ENCODE measurements at regions not wholly inside any gene's neighbourhood (a gene's known extent, or its start where the extent isn't known, plus 50 kb on each side); places are given as distances from the start of the nearest gene placed in this dataset.
A peak's percentile ranks its signal among the peaks of the same experiment; 100 is the strongest.

- Histone ChIP-seq H2AFZ (ENCODE audit: low read length) (no peak overlapping the region), H3K4me2 (ENCODE audit: extremely low read depth, insufficient read depth, low read length) (peak overlapping the region; percentile 17), H3K9ac (ENCODE audit: insufficient read depth, low read length) (no peak overlapping the region), H3K4me1 (ENCODE audit: control insufficient read depth, extremely low read depth, insufficient read depth, low read length) (peaks cover 2% of the 10 kb centered on the region), H3K36me3 (ENCODE audit: control insufficient read depth, insufficient read depth, low read length) (no peaks in the 10 kb centered on the region), H4K20me1 (ENCODE audit: control insufficient read depth, extremely low read depth, insufficient read depth, low read length) (no peaks in the 10 kb centered on the region), H3K4me3 (replicated peaks in 1 of 4; ENCODE audit: control extremely low read depth in 1 of 4, insufficient read depth in 1 of 4, low read depth in 3 of 4, low read length in 4 of 4) (no peak overlapping the region), H3K9me3 (ENCODE audit: control insufficient read depth, insufficient read depth, low read depth, low read length) (no peaks in the 10 kb centered on the region), H3K27ac (ENCODE audit: insufficient read depth, low read length) (no peak overlapping the region), H3K27me3 (ENCODE audit: control insufficient read depth, insufficient read depth, low read length) (no peaks in the 10 kb centered on the region), H3K79me2 (ENCODE audit: control insufficient read depth, insufficient read depth, low read length) (no peaks in the 10 kb centered on the region)
- TF ChIP-seq EZH2 (IDR thresholded peaks at IDR 0.05; ENCODE audit: low read length, missing control alignments), result no peak
- TF ChIP-seq CTCF (conservative IDR thresholded peaks at IDR 0.05 in 1 of 2, IDR thresholded peaks at IDR 0.05 in 1 of 2; ENCODE audit: low read depth in 1 of 2, low read length in 2 of 2), result no peak
- no peak for DNase-seq (ENCODE audit: low read depth in 2 of 2)
These were observed 183.6 kb upstream of the TLE3 start for GRCh38 chr15:70281261-70281810.

- H3K4me3 ChIP-seq (replicated peaks in 1 of 4; ENCODE audit: control extremely low read depth in 1 of 4, insufficient read depth in 1 of 4, low read depth in 3 of 4, low read length in 4 of 4), result no peak overlapping the region
- H2AFZ ChIP-seq (ENCODE audit: low read length), result no peak overlapping the region
- TF ChIP-seq EZH2 (IDR thresholded peaks at IDR 0.05; ENCODE audit: low read length, missing control alignments) (no peak), CTCF (conservative IDR thresholded peaks at IDR 0.05 in 1 of 2, IDR thresholded peaks at IDR 0.05 in 1 of 2; ENCODE audit: low read depth in 1 of 2, low read length in 2 of 2) (no peak)
- no peak overlapping the region for H3K4me2 ChIP-seq (ENCODE audit: extremely low read depth, insufficient read depth, low read length)
- no peaks in the 10 kb centered on the region for H3K9me3 ChIP-seq (ENCODE audit: control insufficient read depth, insufficient read depth, low read depth, low read length)
- H3K79me2 ChIP-seq (ENCODE audit: control insufficient read depth, insufficient read depth, low read length), result no peaks in the 10 kb centered on the region
- H3K4me1 ChIP-seq (ENCODE audit: control insufficient read depth, extremely low read depth, insufficient read depth, low read length), result peaks cover 2% of the 10 kb centered on the region
- no peaks in the 10 kb centered on the region for H3K36me3 ChIP-seq (ENCODE audit: control insufficient read depth, insufficient read depth, low read length)
- no peak overlapping the region for H3K9ac ChIP-seq (ENCODE audit: insufficient read depth, low read length)
- H3K27ac ChIP-seq (ENCODE audit: insufficient read depth, low read length), result no peak overlapping the region
- H3K27me3 ChIP-seq (ENCODE audit: control insufficient read depth, insufficient read depth, low read length), result no peaks in the 10 kb centered on the region
- DNase-seq (ENCODE audit: low read depth in 2 of 2), result no peak
- H4K20me1 ChIP-seq (ENCODE audit: control insufficient read depth, extremely low read depth, insufficient read depth, low read length), result no peaks in the 10 kb centered on the region
These were observed 183.1 kb upstream of the TLE3 start for GRCh38 chr15:70280781-70281180.

GRCh38 chr15:70279096-70279495 lies 181.4 kb upstream of the TLE3 start:
- H3K27me3 ChIP-seq (ENCODE audit: control insufficient read depth, insufficient read depth, low read length), result no peaks in the 10 kb centered on the region
- no peaks in the 10 kb centered on the region for H4K20me1 ChIP-seq (ENCODE audit: control insufficient read depth, extremely low read depth, insufficient read depth, low read length)
- peaks cover 2% of the 10 kb centered on the region for H3K4me1 ChIP-seq (ENCODE audit: control insufficient read depth, extremely low read depth, insufficient read depth, low read length)
- no peak overlapping the region for H3K9ac ChIP-seq (ENCODE audit: insufficient read depth, low read length)
- H3K4me3 ChIP-seq (replicated peaks in 1 of 4; ENCODE audit: control extremely low read depth in 1 of 4, insufficient read depth in 1 of 4, low read depth in 3 of 4, low read length in 4 of 4), result no peak overlapping the region
- no peaks in the 10 kb centered on the region for H3K79me2 ChIP-seq (ENCODE audit: control insufficient read depth, insufficient read depth, low read length)
- no peaks in the 10 kb centered on the region for H3K9me3 ChIP-seq (ENCODE audit: control insufficient read depth, insufficient read depth, low read depth, low read length)
- no peaks in the 10 kb centered on the region for H3K36me3 ChIP-seq (ENCODE audit: control insufficient read depth, insufficient read depth, low read length)
- no peak for DNase-seq (ENCODE audit: low read depth in 2 of 2)
- no peak overlapping the region for H2AFZ ChIP-seq (ENCODE audit: low read length)
- no peak overlapping the region for H3K4me2 ChIP-seq (ENCODE audit: extremely low read depth, insufficient read depth, low read length)
- no peak overlapping the region for H3K27ac ChIP-seq (ENCODE audit: insufficient read depth, low read length)
- no peak for TF ChIP-seq EZH2 (IDR thresholded peaks at IDR 0.05; ENCODE audit: low read length, missing control alignments)
